ENCODE measurements at regions not wholly inside any gene's neighbourhood (a gene's known extent, or its start where the extent isn't known, plus 50 kb on each side); places are given as distances from the start of the nearest gene placed in this dataset.

DNA sequence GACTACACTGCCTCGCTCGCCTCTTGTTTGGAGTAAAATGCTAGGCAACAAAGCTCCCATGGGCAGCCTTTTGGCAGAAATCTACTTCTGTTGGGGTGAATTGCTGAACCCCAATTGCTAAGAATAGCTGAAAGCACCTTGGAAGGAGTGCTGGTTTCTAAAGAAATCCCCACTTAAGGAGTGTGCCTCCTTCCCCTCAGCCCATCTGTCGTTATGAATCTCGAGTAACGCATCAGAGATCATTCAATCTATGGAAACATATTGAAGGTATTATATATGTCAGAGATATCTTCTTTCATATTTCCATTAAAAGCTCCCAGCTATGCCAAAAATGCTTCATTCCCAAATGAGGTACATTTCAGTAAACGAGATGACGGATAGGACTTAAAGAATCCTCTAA lies 229.6 kb upstream of the BLID start:
- Histone ChIP-seq H3K9me3 (replicated peaks; ENCODE audit: control insufficient read depth, insufficient read depth, low read depth, low read length) (no peaks in the 10 kb centered on the region), H3K79me2 (ENCODE audit: control insufficient read depth, insufficient read depth, low read length) (no peaks in the 10 kb centered on the region), H3K4me1 (replicated peaks in 1 of 2; ENCODE audit: control insufficient read depth in 2 of 2, insufficient read depth in 2 of 2, low read length in 2 of 2) (no peaks in the 10 kb centered on the region), H3K9ac (ENCODE audit: insufficient read depth in 1 of 2, low read depth in 2 of 2, low read length in 2 of 2) (no peak overlapping the region), H3K9me1 (ENCODE audit: control insufficient read depth, insufficient read depth, low read length) (no peaks in the 10 kb centered on the region), H2AFZ (ENCODE audit: low read depth, low read length) (no peak overlapping the region), H3K4me3 (no peak overlapping the region), H3K4me2 (ENCODE audit: insufficient read depth, low read length) (no peak overlapping the region), H4K20me1 (replicated peaks; ENCODE audit: control insufficient read depth, insufficient read depth, low read length) (no peaks in the 10 kb centered on the region), H3K36me3 (ENCODE audit: control insufficient read depth, insufficient read depth, low read length) (no peaks in the 10 kb centered on the region), H3K27me3 (ENCODE audit: control insufficient read depth in 2 of 2, insufficient read depth in 2 of 2, low read length in 2 of 2) (no peaks in the 10 kb centered on the region), H3K27ac (ENCODE audit: extremely low read depth, low read depth, low read length) (no peak overlapping the region)
- intact Hi-C loops (cut with micrococcal nuclease) (no loop called here), in situ Hi-C loops (cut with MboI) (no loop called here)
- no peak for ATAC-seq
- BruUV-seq (replicated peaks), result no TSS peak
- no peak for DNase-seq (ENCODE audit: extremely low read depth in 1 of 4, low spot score in 3 of 4)
- no peak for TF ChIP-seq POLR2B (IDR thresholded peaks at IDR 0.05; ENCODE audit: low read depth, partially characterized antibody)
- no peak for TF ChIP-seq KDM1A (IDR thresholded peaks at IDR 0.05)
- TF ChIP-seq ZBTB7A (IDR thresholded peaks at IDR 0.05; ENCODE audit: borderline replicate concordance, control insufficient read depth, low read depth, low read length), result no peak
- TF ChIP-seq ZNF174 (CRISPR knock-in tag; IDR thresholded peaks at IDR 0.05), result no peak
- TF ChIP-seq SIX5 (IDR thresholded peaks at IDR 0.05; ENCODE audit: borderline replicate concordance in 1 of 2, insufficient read depth in 1 of 2, low read depth in 1 of 2, low read length in 2 of 2), result no peak
- no peak for TF ChIP-seq ETV6 (IDR thresholded peaks at IDR 0.05; ENCODE audit: borderline replicate concordance in 1 of 2, low read depth in 2 of 2, low read length in 1 of 2)
- no peak for TF ChIP-seq ETV6 (CRISPR knock-in tag; IDR thresholded peaks at IDR 0.05; ENCODE audit: borderline replicate concordance)
- TF ChIP-seq, protein P1, sequence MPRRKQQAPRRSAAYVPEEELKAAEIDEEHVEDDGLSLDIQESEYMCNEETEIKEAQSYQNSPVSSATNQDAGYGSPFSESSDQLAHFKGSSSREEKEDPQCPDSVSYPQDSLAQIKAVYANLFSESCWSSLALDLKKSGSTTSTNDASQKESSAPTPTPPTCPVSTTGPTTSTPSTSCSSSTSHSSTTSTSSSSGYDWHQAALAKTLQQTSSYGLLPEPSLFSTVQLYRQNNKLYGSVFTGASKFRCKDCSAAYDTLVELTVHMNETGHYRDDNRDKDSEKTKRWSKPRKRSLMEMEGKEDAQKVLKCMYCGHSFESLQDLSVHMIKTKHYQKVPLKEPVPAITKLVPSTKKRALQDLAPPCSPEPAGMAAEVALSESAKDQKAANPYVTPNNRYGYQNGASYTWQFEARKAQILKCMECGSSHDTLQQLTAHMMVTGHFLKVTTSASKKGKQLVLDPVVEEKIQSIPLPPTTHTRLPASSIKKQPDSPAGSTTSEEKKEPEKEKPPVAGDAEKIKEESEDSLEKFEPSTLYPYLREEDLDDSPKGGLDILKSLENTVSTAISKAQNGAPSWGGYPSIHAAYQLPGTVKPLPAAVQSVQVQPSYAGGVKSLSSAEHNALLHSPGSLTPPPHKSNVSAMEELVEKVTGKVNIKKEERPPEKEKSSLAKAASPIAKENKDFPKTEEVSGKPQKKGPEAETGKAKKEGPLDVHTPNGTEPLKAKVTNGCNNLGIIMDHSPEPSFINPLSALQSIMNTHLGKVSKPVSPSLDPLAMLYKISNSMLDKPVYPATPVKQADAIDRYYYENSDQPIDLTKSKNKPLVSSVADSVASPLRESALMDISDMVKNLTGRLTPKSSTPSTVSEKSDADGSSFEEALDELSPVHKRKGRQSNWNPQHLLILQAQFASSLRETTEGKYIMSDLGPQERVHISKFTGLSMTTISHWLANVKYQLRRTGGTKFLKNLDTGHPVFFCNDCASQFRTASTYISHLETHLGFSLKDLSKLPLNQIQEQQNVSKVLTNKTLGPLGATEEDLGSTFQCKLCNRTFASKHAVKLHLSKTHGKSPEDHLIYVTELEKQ (CRISPR knock-in tag; IDR thresholded peaks at IDR 0.05), result no peak
- TF ChIP-seq, protein P2, sequence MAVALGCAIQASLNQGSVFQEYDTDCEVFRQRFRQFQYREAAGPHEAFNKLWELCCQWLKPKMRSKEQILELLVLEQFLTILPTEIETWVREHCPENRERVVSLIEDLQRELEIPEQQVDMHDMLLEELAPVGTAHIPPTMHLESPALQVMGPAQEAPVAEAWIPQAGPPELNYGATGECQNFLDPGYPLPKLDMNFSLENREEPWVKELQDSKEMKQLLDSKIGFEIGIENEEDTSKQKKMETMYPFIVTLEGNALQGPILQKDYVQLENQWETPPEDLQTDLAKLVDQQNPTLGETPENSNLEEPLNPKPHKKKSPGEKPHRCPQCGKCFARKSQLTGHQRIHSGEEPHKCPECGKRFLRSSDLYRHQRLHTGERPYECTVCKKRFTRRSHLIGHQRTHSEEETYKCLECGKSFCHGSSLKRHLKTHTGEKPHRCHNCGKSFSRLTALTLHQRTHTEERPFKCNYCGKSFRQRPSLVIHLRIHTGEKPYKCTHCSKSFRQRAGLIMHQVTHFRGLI (CRISPR knock-in tag; IDR thresholded peaks at IDR 0.05), result no peak
- no peak for TF ChIP-seq PRPF4 (IDR thresholded peaks at IDR 0.05; ENCODE audit: insufficient read depth, low read depth, low read length, poor library complexity, severe bottlenecking)
- TF ChIP-seq, protein P3, sequence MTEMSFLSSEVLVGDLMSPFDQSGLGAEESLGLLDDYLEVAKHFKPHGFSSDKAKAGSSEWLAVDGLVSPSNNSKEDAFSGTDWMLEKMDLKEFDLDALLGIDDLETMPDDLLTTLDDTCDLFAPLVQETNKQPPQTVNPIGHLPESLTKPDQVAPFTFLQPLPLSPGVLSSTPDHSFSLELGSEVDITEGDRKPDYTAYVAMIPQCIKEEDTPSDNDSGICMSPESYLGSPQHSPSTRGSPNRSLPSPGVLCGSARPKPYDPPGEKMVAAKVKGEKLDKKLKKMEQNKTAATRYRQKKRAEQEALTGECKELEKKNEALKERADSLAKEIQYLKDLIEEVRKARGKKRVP (CRISPR knock-in tag; IDR thresholded peaks at IDR 0.05), result no peak
- POLR2A ChIA-PET, result no interaction called here
- CTCF ChIA-PET (ENCODE audit: low intra/inter-chr PET ratio), result no interaction called here
- 1% methylated on average over 7 of the region's 7 CpGs for WGBS (ENCODE audit: insufficient coverage, low coverage, missing lambda C conversion rate)
- no peak for FAIRE-seq

Data from K562 (cell line).